Transverse colon (tissue), 4 donors: ENCODE measurements at regions not wholly inside any gene's neighbourhood (a gene's known extent, or its start where the extent isn't known, plus 50 kb on each side); places are given as distances from the start of the nearest gene placed in this dataset.

Experiments used
- POLR2A ChIP-seq: fragments of 450-650 bp; IDR thresholded peaks from one replicate; pipeline ENCODE4 v1.6.1; 2016; ENCODE audit warnings: antibody characterized with exemption, mild to moderate bottlenecking, moderate library complexity
- POLR2AphosphoS5 ChIP-seq, 3 donors: sonication (generic); formaldehyde crosslinking; IDR thresholded peaks; one replicate each; pipeline ENCODE4 v1.6.1; 2016; ENCODE audit warnings: antibody characterized with exemption in 3 of 3
- TF ChIP-seq, protein P1 (sequence below), 5 experiments: fragments of 200-600 bp in 3 of 5; fragments of 450-650 bp in 2 of 5; sonication (generic) in 3 of 5; IDR thresholded peaks; 1 replicate in 2 of 5; 2 replicates in 3 of 5; pipeline ENCODE4 v1.5.1; 2016 to 2017; ENCODE audit warnings: antibody characterized with exemption in 5 of 5, inconsistent platforms in 3 of 5, mild to moderate bottlenecking in 2 of 5, moderate library complexity in 1 of 5

DNA sequence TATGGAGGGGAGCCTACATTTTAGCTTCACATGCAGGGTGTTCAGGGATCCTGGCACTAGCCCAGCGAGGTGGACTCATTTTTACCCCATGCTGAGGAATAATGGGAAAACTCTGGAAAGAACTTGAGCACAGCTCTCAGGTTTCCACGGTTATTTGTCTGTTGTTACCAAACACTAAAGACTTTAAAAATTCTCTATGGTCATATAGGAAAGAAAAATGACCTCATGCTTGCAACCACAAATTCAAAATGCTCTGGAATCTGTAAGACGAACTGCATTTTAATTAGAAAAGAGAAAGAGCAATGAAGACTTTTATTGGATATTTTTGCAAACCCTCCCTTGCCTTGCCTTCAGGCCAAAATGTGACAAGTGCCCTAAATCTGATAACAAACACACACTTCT lies 606.9 kb downstream of the EBF1 start:
- TF ChIP-seq, protein P1, sequence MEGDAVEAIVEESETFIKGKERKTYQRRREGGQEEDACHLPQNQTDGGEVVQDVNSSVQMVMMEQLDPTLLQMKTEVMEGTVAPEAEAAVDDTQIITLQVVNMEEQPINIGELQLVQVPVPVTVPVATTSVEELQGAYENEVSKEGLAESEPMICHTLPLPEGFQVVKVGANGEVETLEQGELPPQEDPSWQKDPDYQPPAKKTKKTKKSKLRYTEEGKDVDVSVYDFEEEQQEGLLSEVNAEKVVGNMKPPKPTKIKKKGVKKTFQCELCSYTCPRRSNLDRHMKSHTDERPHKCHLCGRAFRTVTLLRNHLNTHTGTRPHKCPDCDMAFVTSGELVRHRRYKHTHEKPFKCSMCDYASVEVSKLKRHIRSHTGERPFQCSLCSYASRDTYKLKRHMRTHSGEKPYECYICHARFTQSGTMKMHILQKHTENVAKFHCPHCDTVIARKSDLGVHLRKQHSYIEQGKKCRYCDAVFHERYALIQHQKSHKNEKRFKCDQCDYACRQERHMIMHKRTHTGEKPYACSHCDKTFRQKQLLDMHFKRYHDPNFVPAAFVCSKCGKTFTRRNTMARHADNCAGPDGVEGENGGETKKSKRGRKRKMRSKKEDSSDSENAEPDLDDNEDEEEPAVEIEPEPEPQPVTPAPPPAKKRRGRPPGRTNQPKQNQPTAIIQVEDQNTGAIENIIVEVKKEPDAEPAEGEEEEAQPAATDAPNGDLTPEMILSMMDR (IDR thresholded peaks at IDR 0.05), result no peak
- TF ChIP-seq POLR2AphosphoS5 (IDR thresholded peaks at IDR 0.05) (no peak), POLR2A (no peak)
